ENCODE measurements at regions not wholly inside any gene's neighbourhood (a gene's known extent, or its start where the extent isn't known, plus 50 kb on each side); places are given as distances from the start of the nearest gene placed in this dataset.

DNA sequence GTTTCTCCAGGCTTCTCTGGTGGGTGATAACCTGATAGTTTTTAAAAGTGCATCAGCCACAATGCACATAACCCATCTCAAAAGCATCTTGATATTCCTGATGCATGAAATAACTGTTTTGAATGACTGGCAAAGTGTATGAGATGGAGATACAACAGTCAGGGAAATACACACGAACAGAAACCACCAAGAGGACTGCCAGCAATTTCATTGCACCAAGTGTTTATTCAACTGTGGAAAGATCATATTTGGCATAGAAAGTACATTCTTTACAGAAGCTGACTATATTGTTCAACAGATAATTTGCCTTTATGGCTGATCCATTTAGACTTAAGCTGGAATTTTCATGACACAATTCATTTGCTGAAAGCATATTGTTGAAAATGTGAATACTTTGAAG is 139.5 kb downstream of the SLIT2 start:
- no peaks in the 10 kb centered on the region for H4K20me1 ChIP-seq (ENCODE audit: insufficient read depth, low read length)
- TF ChIP-seq, protein P1, sequence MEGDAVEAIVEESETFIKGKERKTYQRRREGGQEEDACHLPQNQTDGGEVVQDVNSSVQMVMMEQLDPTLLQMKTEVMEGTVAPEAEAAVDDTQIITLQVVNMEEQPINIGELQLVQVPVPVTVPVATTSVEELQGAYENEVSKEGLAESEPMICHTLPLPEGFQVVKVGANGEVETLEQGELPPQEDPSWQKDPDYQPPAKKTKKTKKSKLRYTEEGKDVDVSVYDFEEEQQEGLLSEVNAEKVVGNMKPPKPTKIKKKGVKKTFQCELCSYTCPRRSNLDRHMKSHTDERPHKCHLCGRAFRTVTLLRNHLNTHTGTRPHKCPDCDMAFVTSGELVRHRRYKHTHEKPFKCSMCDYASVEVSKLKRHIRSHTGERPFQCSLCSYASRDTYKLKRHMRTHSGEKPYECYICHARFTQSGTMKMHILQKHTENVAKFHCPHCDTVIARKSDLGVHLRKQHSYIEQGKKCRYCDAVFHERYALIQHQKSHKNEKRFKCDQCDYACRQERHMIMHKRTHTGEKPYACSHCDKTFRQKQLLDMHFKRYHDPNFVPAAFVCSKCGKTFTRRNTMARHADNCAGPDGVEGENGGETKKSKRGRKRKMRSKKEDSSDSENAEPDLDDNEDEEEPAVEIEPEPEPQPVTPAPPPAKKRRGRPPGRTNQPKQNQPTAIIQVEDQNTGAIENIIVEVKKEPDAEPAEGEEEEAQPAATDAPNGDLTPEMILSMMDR (IDR thresholded peaks at IDR 0.05; ENCODE audit: low read length) = no peak
- TF ChIP-seq EZH2 (IDR thresholded peaks at IDR 0.05; ENCODE audit: borderline replicate concordance, low read length) = no peak
- no peaks in the 10 kb centered on the region for H3K9me3 ChIP-seq (ENCODE audit: low read length)
- no peaks in the 10 kb centered on the region for H3K4me1 ChIP-seq (ENCODE audit: insufficient read depth, low read length, severe bottlenecking)
- no peaks in the 10 kb centered on the region for H3K27me3 ChIP-seq (ENCODE audit: insufficient read depth, low read length)
- no peak overlapping the region for H2AFZ ChIP-seq (ENCODE audit: low read length)
- no peak overlapping the region for H3K4me3 ChIP-seq (ENCODE audit: low read depth, low read length, poor library complexity, severe bottlenecking)
- H3K9me2 ChIP-seq (ENCODE audit: low read depth, low read length) = no peaks in the 10 kb centered on the region
- H3K79me2 ChIP-seq (ENCODE audit: insufficient read depth, low read length) = no peaks in the 10 kb centered on the region
- no peak overlapping the region for H3K4me2 ChIP-seq (ENCODE audit: low read length)
- H3K9ac ChIP-seq (ENCODE audit: low read length) = no peak overlapping the region
- no peaks in the 10 kb centered on the region for H3K36me3 ChIP-seq (ENCODE audit: insufficient read depth, low read length)
- no peak overlapping the region for H3K27ac ChIP-seq (ENCODE audit: low read depth, low read length, poor library complexity, severe bottlenecking)
- no peaks in the 10 kb centered on the region for H3F3A ChIP-seq (ENCODE audit: insufficient read depth, low read length)

- Histone ChIP-seq H3K27ac (ENCODE audit: low read depth, low read length, poor library complexity, severe bottlenecking) (no peak overlapping the region), H3K4me3 (ENCODE audit: low read depth, low read length, poor library complexity, severe bottlenecking) (no peak overlapping the region), H3K36me3 (ENCODE audit: insufficient read depth, low read length) (no peaks in the 10 kb centered on the region), H3K9me3 (ENCODE audit: low read length) (no peaks in the 10 kb centered on the region), H3F3A (ENCODE audit: insufficient read depth, low read length) (no peaks in the 10 kb centered on the region), H3K27me3 (ENCODE audit: insufficient read depth, low read length) (no peaks in the 10 kb centered on the region), H3K9ac (ENCODE audit: low read length) (no peak overlapping the region), H3K4me2 (ENCODE audit: low read length) (no peak overlapping the region), H3K79me2 (ENCODE audit: insufficient read depth, low read length) (no peaks in the 10 kb centered on the region), H3K4me1 (ENCODE audit: insufficient read depth, low read length, severe bottlenecking) (no peaks in the 10 kb centered on the region), H2AFZ (ENCODE audit: low read length) (no peak overlapping the region), H3K9me2 (ENCODE audit: low read depth, low read length) (no peaks in the 10 kb centered on the region), H4K20me1 (ENCODE audit: insufficient read depth, low read length) (no peaks in the 10 kb centered on the region)
- TF ChIP-seq EZH2 (IDR thresholded peaks at IDR 0.05; ENCODE audit: borderline replicate concordance, low read length) = no peak
- TF ChIP-seq, protein P1 (IDR thresholded peaks at IDR 0.05; ENCODE audit: low read length) = no peak
These were observed 140.2 kb downstream of the SLIT2 start for GRCh38 chr4:20391912-20392311.

- no peak overlapping the region for H2AFZ ChIP-seq (ENCODE audit: low read length)
- H3K4me2 ChIP-seq (ENCODE audit: low read length) = no peak overlapping the region
- H3K27me3 ChIP-seq (ENCODE audit: insufficient read depth, low read length) = no peaks in the 10 kb centered on the region
- H3K9ac ChIP-seq (ENCODE audit: low read length) = no peak overlapping the region
- H3K79me2 ChIP-seq (ENCODE audit: insufficient read depth, low read length) = no peaks in the 10 kb centered on the region
- TF ChIP-seq, protein P1 (IDR thresholded peaks at IDR 0.05; ENCODE audit: low read length) = no peak
- no peak for TF ChIP-seq EZH2 (IDR thresholded peaks at IDR 0.05; ENCODE audit: borderline replicate concordance, low read length)
- H3F3A ChIP-seq (ENCODE audit: insufficient read depth, low read length) = no peaks in the 10 kb centered on the region
- H3K36me3 ChIP-seq (ENCODE audit: insufficient read depth, low read length) = no peaks in the 10 kb centered on the region
- H3K4me3 ChIP-seq (ENCODE audit: low read depth, low read length, poor library complexity, severe bottlenecking) = no peak overlapping the region
- H3K4me1 ChIP-seq (ENCODE audit: insufficient read depth, low read length, severe bottlenecking) = no peaks in the 10 kb centered on the region
- H3K9me2 ChIP-seq (ENCODE audit: low read depth, low read length) = no peaks in the 10 kb centered on the region
- H4K20me1 ChIP-seq (ENCODE audit: insufficient read depth, low read length) = no peaks in the 10 kb centered on the region
- H3K27ac ChIP-seq (ENCODE audit: low read depth, low read length, poor library complexity, severe bottlenecking) = no peak overlapping the region
- no peaks in the 10 kb centered on the region for H3K9me3 ChIP-seq (ENCODE audit: low read length)
These were observed 141.9 kb downstream of the SLIT2 start for GRCh38 chr4:20393486-20394100.

Data from OCI-LY1 (cell line).